Activated T-helper 9 cell treated with anti-CD3 and anti-CD28 coated beads, Interleukin-2, amount 50 U/mL, for 16 hours (primary cell): ENCODE measurements at regions not wholly inside any gene's neighbourhood (a gene's known extent, or its start where the extent isn't known, plus 50 kb on each side); places are given as distances from the start of the nearest gene placed in this dataset.

Source experiments
- DNase-seq: peaks from one replicate; pipeline ENCODE4 v3.0.0-alpha.2; 2020; ENCODE audit warnings: low read depth

DNA sequence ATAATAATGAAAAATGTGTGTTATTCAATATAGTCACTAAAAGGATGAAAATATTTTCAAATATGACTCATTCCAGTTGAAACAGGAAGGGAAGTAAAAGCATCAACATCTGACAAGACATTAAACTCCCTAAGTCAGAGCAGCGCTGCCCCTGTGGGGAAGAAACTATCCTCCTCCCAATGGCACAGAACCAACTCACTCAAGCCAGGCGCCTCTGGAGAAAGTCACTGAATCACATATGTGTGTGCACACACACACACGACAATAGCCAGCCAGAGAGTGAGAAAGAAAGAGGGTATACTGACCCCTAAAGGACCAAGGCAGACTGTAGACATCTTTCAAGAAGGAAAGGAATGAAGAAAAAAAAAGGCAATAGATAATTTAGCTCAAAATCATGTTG, 126.9 kb downstream of the SETD4 start:
- no peak for DNase-seq

DNA sequence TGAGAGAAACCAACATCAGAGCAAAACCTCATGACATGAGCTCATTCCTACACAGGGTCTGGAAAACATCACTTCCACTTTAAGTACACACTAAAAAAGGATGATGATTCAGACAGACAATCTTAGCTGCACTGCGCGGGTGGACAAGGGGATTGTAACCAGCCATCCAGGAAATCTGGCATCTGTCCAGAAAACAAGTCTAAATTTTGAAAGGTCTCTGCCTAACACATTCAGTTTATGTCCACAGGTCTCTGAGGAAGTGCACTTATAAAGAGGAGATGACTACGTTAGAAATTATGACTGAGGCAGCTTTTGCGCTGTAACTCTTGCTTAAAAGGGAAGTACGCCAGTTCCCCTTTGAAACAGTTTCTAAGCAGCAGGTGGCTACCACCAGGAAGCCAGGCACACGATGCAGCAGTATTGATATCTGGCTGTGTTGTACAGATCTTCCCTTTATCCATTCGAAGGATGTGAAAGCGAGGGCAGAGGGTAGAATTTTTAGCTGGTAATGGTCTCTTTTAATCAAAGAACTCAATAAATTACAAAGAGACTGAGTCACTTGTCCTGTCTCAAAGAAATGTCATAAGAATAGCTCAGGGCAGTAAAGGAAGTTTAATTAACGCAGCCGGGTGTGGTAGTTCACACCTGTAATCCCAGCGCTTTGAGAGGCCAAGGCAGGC, 128.0 kb downstream of the SETD4 start:
- DNase-seq = no peak

DNA sequence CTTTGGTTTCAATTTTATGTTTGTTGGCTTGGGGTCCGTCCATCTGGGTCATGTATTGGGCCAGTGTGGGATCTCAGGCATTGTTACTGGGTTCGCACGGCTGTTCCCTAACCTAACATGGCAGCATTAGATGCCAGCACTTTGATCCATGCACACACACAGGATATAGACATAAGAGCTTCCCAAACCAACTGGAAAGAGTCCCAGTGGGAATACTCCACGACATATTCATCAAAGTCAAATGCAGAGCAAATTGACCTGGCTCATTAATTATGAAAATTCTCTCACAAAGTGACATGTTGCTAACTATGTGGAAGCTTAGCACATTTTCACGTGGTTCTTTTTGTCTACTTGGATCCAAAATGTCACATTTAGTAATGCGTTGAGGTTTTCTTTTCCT, 130.4 kb downstream of the SETD4 start:
- no peak for DNase-seq

DNA sequence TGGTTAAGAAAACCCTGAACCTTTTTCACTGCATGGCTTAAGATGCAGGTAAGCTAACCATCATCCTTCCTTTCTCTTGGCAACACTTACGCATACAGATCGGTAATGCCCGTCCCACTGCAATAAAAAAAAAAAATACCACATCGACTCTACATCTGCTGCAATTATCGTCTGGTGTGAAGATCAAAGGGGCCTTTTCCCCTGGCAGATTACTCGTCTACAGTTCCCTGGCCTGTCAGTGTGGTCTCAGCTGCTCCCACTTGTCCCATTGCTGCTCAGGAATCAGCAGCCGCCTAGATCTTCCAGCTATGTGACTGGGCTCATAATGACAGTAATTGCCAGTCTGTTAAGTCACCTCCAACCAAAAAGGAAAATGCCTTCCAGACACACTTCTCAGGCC, 133.1 kb downstream of the SETD4 start:
- no peak for DNase-seq

DNA sequence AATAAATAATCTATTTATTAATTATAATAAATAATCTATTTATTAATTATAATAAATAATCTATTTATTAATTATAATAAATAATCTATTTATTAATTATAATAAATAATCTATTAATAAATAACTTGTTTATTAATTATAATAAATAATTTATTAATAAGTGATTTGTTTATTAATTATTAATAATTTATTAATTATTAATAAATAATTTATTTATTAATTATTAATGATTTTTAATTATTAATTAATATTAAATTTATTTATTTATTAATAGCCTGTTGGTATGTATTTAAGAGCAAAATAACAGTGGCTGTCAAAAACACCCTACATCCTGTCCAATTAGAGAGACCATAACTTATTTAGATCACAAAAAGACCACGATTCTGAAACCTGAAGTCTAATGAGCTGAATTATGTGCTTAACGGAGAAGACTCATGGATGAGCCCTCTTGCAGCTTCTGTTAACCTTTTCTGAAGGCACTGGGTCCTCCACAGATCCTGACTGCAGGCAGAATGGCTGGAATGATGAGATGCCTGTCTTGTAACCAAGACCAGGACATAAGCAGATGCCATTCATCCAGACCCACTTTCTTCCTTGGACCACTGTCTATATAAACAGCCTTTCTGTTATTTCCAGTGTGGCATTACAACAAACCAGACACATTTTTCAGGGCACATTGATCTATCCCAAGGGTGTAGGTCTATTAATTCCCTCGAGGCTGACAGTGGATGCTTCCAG, 134.2 kb downstream of the SETD4 start:
- no peak for DNase-seq

DNA sequence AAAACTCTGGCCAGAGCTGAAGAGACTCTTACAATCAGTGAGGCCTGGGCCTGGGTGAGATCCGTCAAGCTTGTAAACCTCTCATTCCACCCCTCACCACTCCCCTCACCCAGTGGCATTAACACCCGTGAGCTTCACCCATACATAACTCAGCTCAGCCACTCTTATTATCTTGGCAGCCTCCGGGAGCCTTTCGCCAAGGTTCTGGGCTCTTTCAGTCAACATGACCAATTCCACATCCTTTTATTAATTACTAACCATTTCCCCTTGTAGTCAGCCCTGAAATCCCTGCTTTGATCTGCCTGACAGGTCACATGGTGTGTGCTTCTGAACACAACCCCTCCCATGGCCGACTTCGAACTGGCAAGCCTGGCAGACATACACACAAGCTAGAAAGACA, 134.8 kb downstream of the SETD4 start:
- DNase-seq = no peak

DNA sequence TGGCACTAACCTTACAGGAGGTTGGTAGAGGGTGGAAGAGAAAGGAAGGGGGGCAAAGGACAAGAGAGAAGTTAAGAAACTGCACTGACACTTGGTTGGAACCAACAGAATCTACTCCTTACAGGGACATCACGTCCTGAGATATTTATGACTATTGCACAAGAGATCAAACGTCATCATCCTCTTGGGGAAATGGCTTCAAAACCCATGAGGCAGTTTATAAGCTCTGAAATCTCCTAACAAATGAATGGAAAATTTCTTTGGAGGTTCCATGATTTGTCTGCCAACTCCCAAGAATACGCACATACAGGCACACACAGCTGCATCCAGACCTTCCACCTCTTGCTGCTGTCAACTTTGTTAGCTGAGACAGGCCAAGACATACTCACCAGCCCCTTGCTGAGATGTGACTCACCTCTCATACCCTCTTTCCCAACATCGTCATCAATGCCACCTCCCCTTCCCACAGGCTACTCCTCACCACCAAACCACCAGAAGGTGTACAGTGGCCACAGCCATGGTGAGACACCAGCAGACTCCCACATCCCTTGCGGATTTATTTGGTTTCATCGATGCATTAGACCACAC, 135.5 kb downstream of the SETD4 start:
- no peak for DNase-seq

DNA sequence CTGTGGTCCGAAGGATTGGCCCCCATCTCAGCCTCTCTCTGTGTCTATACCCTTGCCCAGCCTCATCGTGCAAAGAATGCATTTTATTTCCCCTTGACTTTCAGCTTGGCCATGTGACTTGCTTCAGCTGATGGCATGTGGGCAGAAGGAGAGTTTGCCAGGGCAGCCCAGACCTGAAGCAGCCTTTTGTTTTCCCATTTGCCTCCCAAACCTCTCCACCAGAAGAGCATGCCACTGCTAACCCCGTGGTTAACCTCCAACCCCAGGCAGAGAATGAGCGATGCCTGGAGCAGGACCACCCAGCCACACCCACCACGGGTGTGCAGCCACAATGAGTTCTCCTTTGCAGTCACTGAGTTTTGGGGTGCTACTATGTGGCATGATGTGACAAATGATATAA, 136.4 kb downstream of the SETD4 start:
- DNase-seq = no peak

DNA sequence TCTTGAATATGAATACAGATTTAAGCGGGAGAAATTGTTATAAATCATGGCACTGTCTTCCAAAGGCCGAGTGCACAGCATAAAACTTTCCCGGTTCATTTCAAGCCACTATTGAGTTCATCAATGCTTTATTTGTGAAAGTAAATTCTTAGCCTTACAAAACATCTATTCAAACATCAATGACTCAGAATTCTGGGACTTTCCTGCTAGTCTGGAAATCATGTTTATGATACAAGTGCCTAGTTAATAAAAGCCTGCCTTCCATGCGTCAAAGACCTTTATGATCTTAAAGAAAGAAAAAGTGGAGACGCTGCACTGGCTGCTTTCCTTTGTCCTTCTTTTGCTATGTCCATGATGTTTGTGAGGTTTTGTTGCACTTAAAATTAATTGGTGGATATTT, 137.7 kb downstream of the SETD4 start:
- DNase-seq = no peak

DNA sequence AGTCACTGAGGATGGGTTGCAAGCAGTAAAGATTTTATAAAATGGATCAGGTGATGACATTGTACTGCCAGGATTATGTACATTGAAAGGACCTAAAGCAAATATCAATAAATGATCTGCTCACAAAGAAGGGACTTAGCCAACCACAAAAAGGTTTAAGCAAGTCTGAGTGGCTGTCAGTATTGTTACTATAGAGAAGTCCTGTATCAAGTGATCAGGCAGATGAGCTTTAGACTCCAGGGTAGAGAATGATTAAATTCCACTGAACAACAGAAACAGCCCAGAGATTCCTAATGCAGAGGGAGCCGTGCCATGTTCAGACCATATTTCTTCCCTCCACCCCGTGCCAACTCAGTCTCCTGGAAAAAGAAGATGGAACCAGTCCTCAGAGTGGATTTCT, 138.9 kb downstream of the SETD4 start:
- no peak for DNase-seq

DNA sequence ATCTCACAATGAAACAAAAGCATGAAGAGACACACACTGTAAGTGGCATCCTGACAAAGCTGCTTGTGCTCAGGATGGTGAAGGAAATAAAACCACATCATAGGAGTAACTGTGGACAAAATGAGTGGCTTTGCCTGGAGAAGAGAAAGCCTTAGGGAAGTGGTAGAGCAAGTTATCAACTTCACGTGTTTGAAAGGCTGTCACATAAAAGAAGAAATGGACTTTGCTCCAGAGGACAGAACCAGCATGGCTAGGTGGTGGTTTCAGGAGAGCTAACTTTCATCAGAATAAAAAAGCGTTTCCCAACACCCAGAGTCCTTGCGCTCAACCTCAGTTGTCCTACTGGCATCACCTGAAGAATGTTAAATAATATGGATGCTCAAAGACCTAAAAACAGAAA, 139.9 kb downstream of the SETD4 start:
- no peak for DNase-seq

DNA sequence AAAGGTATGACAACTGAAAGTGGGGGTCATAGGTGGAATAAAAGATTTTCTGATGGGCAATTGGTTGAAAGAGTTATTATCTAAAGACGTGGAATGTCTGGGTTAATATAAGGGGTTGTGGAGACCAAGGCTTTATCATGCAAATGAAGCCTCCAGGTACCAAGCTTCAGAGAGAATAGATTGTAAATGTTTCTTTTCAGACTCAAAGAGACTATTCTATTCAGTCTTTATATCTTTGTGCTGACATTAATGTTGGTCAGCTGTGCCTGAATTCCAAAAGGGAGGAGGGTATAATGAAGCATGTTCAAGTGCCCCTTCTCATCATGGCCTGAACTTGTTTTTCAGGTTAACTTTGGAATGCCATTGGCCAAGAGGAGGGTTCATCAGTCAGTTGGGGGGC, 145.3 kb downstream of the SETD4 start:
- DNase-seq = no peak

DNA sequence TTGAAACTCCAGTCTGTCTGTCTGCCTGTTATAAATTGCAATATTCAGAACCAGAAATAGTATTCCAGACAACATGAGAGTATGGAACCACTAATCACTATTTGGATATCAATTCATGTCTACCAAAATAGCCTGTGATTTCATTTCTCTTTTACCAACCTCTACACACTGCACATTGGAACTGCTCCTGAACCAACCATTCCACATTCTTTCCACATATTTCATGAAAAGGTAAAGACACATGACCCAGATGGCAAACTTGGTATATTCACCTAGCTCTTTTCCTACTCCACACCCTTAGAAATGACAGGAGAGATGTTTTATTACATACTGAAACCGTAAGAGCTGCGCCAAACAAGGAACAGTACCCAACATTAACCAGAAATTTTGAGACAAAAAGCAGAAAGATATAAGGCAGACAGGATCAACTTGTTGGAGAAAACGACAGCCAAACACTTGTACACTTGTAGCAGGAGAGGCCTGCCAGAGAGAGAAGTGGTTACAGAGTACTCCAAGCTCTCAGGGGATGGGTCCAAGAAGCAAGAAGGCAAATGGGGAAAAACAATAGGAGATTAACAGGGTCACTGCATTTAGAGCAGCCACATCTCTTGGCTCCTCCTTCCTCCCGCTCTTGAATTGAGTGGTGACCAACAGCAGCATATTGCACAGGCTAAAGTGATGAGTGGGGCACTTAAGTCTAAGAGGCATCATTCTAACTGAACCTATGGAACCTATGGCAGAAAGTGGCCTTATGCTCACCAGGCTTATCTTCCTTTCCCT, 148.7 kb downstream of the SETD4 start:
- DNase-seq = no peak

DNA sequence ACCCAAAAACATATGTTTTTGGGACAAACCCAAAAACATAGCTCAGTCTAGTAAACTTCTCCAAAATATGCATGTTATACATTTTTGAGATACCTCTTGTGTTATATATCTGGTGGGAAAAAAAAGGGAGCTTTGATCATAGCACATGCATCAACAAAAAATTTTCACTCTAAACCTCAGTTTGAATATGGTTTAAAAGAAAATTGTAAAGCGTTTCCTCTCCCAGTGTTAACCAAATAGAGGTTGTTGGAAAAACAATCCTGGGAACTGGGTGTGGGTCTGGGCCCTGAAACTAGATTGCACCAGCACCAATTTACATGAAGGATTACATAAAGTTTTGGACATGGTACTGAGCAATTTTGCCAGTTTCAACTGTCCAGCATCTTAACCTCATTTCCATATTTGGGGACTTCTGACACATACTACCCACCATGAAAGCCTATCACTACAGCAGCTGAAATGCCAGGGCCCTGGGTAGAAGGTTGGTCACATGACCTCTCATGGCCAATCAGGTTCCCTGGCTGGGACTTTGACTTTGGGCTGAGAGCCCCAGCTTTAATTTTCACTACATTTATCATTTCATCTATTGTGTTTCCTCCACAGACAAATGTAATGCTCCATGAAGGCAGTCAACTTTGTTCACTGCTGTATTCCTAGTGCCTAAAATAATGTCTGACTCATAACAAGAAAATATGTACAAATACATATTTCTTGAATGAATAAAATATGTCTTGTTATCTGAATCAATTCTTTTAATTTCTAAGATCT, 150.7 kb downstream of the SETD4 start:
- DNase-seq = no peak

DNA sequence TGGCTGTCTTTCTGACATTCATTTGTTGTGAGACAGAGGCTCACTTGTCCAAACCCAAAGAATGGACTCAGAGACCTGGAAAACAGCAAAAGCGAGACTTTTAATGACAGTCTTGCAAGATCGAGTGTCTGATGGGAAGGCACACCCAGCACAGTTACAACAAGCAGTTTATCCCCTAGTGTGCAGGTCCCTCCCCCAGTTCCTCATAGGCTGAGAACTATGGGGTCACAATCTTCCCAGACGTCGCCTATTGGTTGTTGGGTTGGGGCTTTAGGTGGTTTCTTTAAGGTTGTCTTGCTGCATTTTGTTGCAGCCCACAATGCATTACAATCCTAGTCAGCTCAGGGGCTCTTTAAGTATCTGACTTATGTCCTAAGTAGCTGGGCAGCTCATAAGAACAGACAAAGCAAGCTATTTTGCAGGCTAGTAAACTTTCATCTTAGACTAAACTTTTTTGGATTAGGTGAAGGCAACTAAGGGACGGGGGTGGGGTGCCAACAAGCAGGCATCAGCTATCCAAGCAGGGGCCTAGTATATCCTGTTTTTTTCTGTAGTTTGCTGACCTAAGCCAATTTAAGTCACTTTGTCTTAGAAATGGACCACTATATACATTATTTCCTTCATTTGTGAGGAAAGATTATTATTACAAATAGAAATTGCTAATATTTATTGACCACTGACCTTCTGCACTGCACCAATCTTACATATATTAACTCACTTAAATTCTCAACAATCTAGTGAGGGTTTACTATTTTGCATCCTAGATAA, 151.8 kb downstream of the SETD4 start:
- no peak for DNase-seq

DNA sequence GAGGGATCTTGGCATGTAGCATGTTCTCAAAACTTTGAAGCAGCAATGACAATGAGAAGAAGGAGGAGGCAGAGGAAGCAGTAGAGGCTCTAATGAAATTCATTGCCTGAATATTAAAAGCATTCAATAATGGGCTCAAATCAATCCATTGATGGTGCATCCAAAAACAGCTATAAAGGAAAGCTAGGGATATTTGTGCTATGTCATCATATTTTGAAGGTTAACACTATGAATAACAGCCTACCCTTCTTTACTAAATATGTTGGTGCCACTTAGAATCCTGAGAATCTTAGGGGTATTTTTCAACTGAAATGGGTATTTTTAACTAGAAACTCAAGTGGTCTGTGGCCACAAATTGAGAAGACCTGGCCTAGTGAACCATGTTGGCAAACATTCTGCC, 153.7 kb downstream of the SETD4 start:
- no peak for DNase-seq

DNA sequence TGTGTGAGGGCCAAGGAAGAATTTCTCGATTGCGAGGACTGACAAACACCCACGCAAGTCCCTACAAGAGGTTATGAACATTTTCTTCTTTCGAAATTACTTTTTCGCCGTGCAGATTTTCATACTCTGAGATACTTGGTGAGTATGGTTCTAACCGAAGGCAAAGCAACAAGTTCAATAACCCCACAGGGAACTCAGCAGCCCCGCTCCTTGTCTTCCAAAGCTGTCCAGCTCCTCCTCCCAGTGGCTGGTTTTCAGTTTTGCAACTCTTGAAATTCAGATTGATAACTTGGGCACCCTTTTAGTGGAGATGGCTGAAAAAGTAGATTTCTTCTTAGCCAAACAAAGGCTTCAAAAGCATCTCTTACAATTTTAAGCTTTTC, 154.4 kb downstream of the SETD4 start:
- DNase-seq = no peak

DNA sequence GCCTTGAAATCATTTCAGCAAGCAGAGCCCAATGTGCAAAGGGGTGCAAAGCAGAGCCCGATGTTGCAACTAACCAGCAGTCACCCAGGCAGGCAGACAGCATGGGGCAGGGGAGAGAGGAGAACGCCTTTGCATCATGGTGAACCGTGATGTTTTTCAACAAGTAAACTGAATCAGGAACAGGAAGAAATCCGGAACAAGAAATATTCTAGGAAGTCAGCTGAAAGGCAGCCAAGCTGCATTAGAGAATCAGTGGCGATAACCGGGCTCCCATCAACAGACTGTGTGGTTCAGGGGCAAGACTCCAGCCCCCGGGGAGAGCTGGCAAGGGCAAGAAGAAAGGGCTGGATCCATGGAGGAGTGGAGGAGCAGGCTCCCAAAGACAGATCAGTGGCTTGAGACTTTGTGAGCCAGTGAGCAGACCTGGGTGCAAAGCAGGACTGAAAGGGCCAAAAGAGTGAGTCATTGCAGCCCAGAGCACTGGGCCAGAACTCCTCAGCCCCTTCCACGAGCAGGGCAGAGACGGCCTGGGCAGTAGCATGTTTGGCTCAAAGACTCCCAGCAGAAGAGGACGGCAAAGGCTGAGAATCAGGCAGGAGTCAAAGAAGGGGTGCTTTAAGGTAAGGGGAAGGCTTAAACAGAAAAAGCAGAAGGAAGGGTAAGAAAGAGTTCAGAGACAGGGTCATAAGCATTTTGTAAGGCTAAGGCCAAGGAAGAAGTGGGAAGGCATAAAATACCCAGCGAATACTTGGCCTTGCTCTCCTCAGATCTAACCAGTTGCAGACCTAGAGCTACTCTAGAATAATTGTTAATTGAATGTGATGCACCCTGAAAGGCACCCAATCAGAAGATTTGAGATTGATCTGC, 155.0 kb downstream of the SETD4 start:
- DNase-seq = no peak

DNA sequence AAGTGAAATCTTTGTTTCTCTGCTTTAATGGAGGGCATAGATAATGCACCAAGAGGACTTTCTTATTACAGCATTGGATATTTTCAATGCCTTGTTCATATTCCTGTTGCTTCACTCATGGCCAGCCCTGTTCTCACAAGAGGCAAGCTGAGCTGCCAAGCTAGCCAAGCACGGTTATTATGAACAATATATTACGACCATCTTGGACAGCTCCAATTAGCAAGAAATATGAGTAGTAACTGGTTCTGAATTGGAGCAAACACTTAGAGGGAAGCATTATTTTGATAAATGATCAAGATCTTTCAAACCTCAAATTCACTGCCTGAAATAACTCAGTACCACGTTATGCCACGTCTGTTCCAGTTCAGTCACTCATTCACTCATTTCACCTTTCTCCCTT, 159.8 kb downstream of the SETD4 start:
- DNase-seq = no peak

DNA sequence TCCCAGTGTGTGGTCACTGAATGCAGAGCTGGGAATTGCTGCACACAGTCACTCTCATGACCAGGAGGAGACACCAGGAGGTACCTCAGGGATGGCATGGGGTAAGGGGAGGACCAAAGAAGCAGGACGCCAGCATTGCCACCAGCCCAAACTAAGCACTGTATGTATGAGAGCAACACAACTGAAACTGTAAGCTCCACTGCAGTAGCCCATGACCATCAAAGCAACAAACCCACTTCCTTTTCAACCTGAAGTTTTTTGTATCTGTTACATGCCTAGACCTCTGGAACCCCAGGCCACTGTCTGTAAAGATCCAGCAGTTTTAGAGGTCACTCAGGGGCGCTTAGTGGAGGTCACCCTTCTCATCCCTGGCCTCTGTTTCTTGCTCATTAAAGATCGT, 164.3 kb downstream of the SETD4 start:
- DNase-seq = no peak
